Neural cell (in vitro differentiated cells): ENCODE measurements at regions not wholly inside any gene's neighbourhood (a gene's known extent, or its start where the extent isn't known, plus 50 kb on each side); places are given as distances from the start of the nearest gene placed in this dataset.

Source experiments
- H2AFZ ChIP-seq: fragments of 200-600, 300-800 bp; sonication (generic), shearing (Covaris generic); 2 replicates; pipeline ENCODE4 v1.6.0; 2014; ENCODE audit warnings: low read depth, mild to moderate bottlenecking, antibody characterized with exemption, low read length, moderate library complexity
- H3F3A ChIP-seq: fragments of 200-600 bp; shearing (Covaris generic); 2 replicates; pipeline ENCODE4 v1.6.1; 2016; ENCODE audit warnings: mild to moderate bottlenecking, moderate library complexity, mixed read lengths, antibody characterized with exemption, low read length; ENCODE audit not compliant: insufficient read depth, poor library complexity, severe bottlenecking
- H3K27ac ChIP-seq: fragments of 200-600, 300-800 bp; sonication (generic), shearing (Covaris generic); 2 replicates; pipeline ENCODE4 v1.5.1; 2014; ENCODE audit warnings: mild to moderate bottlenecking, low read length, moderate library complexity
- H3K27me3 ChIP-seq: fragments of 300-800, 200-600 bp; sonication (generic), shearing (Covaris generic); 2 replicates; pipeline ENCODE4 v1.6.0; 2014; ENCODE audit warnings: mild to moderate bottlenecking, low read depth, low read length, moderate library complexity; ENCODE audit not compliant: insufficient read depth
- H3K36me3 ChIP-seq: fragments of 300-800, 200-600 bp; sonication (generic), shearing (Covaris generic); 2 replicates; pipeline ENCODE4 v1.5.1; 2014; ENCODE audit warnings: mild to moderate bottlenecking, antibody characterized with exemption, low read length, moderate library complexity; ENCODE audit not compliant: insufficient read depth
- H3K4me2 ChIP-seq: fragments of 300-800, 200-600 bp; sonication (generic), shearing (Covaris generic); 2 replicates; pipeline ENCODE4 v1.6.0; 2014; ENCODE audit warnings: mild to moderate bottlenecking, low read length
- H3K4me3 ChIP-seq: fragments of 300-800, 200-600 bp; sonication (generic), shearing (Covaris generic); 2 replicates; pipeline ENCODE4 v1.5.1; 2014; ENCODE audit warnings: mild to moderate bottlenecking, low read length, moderate library complexity
- H3K79me2 ChIP-seq: fragments of 200-600 bp; shearing (Covaris generic); replicated peaks from 2 replicates; pipeline ENCODE4 v1.6.0; 2014; ENCODE audit warnings: mild to moderate bottlenecking, low read length, moderate library complexity; ENCODE audit not compliant: insufficient read depth
- H3K9ac ChIP-seq: fragments of 300-800, 200-600 bp; sonication (generic), shearing (Covaris generic); 2 replicates; pipeline ENCODE4 v1.6.1; 2016; ENCODE audit warnings: mild to moderate bottlenecking, low read length, mixed read lengths
- H3K9me2 ChIP-seq: fragments of 200-600 bp; shearing (Covaris generic); 2 replicates; pipeline ENCODE4 v1.6.1; 2016; ENCODE audit warnings: mild to moderate bottlenecking, low read length, mixed read lengths; ENCODE audit not compliant: insufficient read depth
- H3K9me3 ChIP-seq: fragments of 200-600, 300-800 bp; sonication (generic), shearing (Covaris generic); 2 replicates; pipeline ENCODE4 v1.6.1; 2016; ENCODE audit warnings: mild to moderate bottlenecking, mixed run types, low read length, moderate library complexity, mixed read lengths
- H4K20me1 ChIP-seq: fragments of 200-600 bp; shearing (Covaris generic); 2 replicates; pipeline ENCODE4 v1.6.1; 2016; ENCODE audit warnings: mild to moderate bottlenecking, mixed run types; ENCODE audit not compliant: insufficient read depth
- CTCF ChIP-seq: fragments of 450-650 bp; IDR thresholded peaks from 2 replicates; pipeline ENCODE4 v1.5.1; 2014; ENCODE audit warnings: antibody characterized with exemption, mild to moderate bottlenecking, moderate library complexity; ENCODE audit not compliant: poor library complexity, severe bottlenecking
- EP300 ChIP-seq: fragments of 450-650 bp; conservative IDR thresholded peaks from 2 replicates; pipeline ENCODE4 v1.6.1; 2014; ENCODE audit warnings: antibody characterized with exemption, mild to moderate bottlenecking, moderate library complexity; ENCODE audit not compliant: poor library complexity, severe bottlenecking
- EZH2 ChIP-seq: fragments of 200-600, 300-800 bp; shearing (Covaris generic), sonication (generic); IDR thresholded peaks from 2 replicates; pipeline ENCODE4 v1.6.1; 2014; ENCODE audit warnings: antibody characterized with exemption, low read length, borderline replicate concordance, mild to moderate bottlenecking; ENCODE audit not compliant: insufficient read depth, poor library complexity, severe bottlenecking
- MXI1 ChIP-seq: fragments of 450-650 bp; conservative IDR thresholded peaks from 2 replicates; pipeline ENCODE4 v1.6.1; 2014; ENCODE audit warnings: antibody characterized with exemption, mild to moderate bottlenecking; ENCODE audit not compliant: poor library complexity, severe bottlenecking
- POLR2AphosphoS5 ChIP-seq: IDR thresholded peaks from 2 replicates; pipeline ENCODE4 v1.6.1; 2012
- RAD21 ChIP-seq: fragments of 450-650 bp; conservative IDR thresholded peaks from 2 replicates; pipeline ENCODE4 v1.6.1; 2014; ENCODE audit warnings: antibody characterized with exemption, mild to moderate bottlenecking, moderate library complexity
- SMC3 ChIP-seq: fragments of 450-650 bp; conservative IDR thresholded peaks from 2 replicates; pipeline ENCODE4 v1.6.1; 2014; ENCODE audit warnings: antibody characterized with exemption, mild to moderate bottlenecking, moderate library complexity; ENCODE audit not compliant: poor library complexity
- TAF1 ChIP-seq: IDR thresholded peaks from 2 replicates; pipeline ENCODE4 v1.6.1; 2012; ENCODE audit warnings: low read depth
- TF ChIP-seq, protein P1 (sequence below): IDR thresholded peaks from 2 replicates; pipeline ENCODE4 v1.6.1; 2012; ENCODE audit warnings: borderline replicate concordance

DNA sequence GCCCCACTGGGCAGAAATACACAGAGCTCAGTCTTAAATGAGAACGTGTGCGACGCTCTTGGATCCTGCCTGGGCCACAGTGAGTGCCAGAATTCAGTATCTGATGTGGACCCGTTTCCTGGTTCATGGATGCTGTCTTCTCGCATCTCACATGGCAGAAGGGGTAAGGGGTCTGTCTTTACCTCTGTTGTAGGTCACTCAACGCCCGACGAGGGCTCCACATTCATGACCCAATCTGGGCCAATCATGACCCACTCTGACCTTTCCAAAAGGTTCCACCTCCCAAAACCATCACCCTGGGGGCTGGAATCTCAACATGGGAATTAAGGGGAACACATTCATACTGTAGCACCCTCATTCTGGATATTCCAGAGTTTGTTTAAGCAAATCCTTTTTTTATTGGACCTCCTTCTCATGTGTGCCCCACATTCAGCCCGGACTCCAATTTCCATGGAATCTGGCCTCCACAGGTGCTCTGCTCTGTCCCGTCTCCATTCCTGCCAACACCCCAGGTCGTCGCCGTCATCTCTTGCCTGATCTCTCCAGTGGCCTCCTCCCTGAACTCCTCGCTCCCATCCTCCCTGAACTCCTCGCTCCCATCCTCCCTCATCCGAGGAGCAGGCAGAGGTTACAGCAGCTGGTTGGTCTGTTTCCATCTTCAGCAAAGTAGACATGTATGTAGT is 78.9 kb upstream of the OTOS start:
- Histone ChIP-seq H3K36me3 (no peaks in the 10 kb centered on the region), H3K9ac (no peak overlapping the region), H4K20me1 (no peaks in the 10 kb centered on the region), H3K79me2 (no peaks in the 10 kb centered on the region), H3K27me3 (no peaks in the 10 kb centered on the region), H3K4me2 (no peak overlapping the region), H3F3A (no peaks in the 10 kb centered on the region), H3K9me2 (no peaks in the 10 kb centered on the region), H3K27ac (no peak overlapping the region), H3K4me3 (no peak overlapping the region), H2AFZ (no peak overlapping the region), H3K9me3 (peaks cover 6% of the 10 kb centered on the region)
- no peak for TF ChIP-seq RAD21
- no peak for TF ChIP-seq POLR2AphosphoS5
- no peak for TF ChIP-seq TAF1
- TF ChIP-seq, protein P1, sequence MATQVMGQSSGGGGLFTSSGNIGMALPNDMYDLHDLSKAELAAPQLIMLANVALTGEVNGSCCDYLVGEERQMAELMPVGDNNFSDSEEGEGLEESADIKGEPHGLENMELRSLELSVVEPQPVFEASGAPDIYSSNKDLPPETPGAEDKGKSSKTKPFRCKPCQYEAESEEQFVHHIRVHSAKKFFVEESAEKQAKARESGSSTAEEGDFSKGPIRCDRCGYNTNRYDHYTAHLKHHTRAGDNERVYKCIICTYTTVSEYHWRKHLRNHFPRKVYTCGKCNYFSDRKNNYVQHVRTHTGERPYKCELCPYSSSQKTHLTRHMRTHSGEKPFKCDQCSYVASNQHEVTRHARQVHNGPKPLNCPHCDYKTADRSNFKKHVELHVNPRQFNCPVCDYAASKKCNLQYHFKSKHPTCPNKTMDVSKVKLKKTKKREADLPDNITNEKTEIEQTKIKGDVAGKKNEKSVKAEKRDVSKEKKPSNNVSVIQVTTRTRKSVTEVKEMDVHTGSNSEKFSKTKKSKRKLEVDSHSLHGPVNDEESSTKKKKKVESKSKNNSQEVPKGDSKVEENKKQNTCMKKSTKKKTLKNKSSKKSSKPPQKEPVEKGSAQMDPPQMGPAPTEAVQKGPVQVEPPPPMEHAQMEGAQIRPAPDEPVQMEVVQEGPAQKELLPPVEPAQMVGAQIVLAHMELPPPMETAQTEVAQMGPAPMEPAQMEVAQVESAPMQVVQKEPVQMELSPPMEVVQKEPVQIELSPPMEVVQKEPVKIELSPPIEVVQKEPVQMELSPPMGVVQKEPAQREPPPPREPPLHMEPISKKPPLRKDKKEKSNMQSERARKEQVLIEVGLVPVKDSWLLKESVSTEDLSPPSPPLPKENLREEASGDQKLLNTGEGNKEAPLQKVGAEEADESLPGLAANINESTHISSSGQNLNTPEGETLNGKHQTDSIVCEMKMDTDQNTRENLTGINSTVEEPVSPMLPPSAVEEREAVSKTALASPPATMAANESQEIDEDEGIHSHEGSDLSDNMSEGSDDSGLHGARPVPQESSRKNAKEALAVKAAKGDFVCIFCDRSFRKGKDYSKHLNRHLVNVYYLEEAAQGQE = no peak
- TF ChIP-seq MXI1 = no peak
- no peak for TF ChIP-seq SMC3

- Histone ChIP-seq H3K9ac (no peak overlapping the region), H3K4me2 (no peak overlapping the region), H3K9me3 (peaks cover 6% of the 10 kb centered on the region), H3K4me3 (no peak overlapping the region), H3K79me2 (no peaks in the 10 kb centered on the region), H3K36me3 (no peaks in the 10 kb centered on the region), H3K27me3 (no peaks in the 10 kb centered on the region), H3K9me2 (no peaks in the 10 kb centered on the region), H3K27ac (no peak overlapping the region), H3F3A (no peaks in the 10 kb centered on the region), H2AFZ (no peak overlapping the region), H4K20me1 (no peaks in the 10 kb centered on the region)
- TF ChIP-seq EZH2 (no peak), CTCF (no peak), MXI1 (no peak), TAF1 (no peak), SMC3 (no peak), EP300 (no peak), RAD21 (no peak), POLR2AphosphoS5 (no peak)
- TF ChIP-seq, protein P1 = no peak
These were observed 79.9 kb upstream of the OTOS start for GRCh38 chr2:240220371-240220770.
